Nephron progenitor cell (in vitro differentiated cells): ENCODE measurements at regions not wholly inside any gene's neighbourhood (a gene's known extent, or its start where the extent isn't known, plus 50 kb on each side); places are given as distances from the start of the nearest gene placed in this dataset.

Source experiments
- DNase-seq: peaks from one replicate; pipeline ENCODE4 v3.0.0; 2021
- H3K27ac Mint-ChIP-seq: 2 replicates; pipeline ENCODE4 v1.8.0; 2021; ENCODE audit warnings: mild to moderate bottlenecking, moderate library complexity, mixed read lengths
- H3K27me3 Mint-ChIP-seq: 2 replicates; pipeline ENCODE4 v1.8.0; 2021; ENCODE audit warnings: mild to moderate bottlenecking, low read depth, mixed read lengths; ENCODE audit not compliant: poor library complexity
- H3K36me3 Mint-ChIP-seq: 2 replicates; pipeline ENCODE4 v1.8.0; 2021; ENCODE audit warnings: low read depth, mixed read lengths
- H3K4me1 Mint-ChIP-seq: 2 replicates; pipeline ENCODE4 v1.8.0; 2021; ENCODE audit warnings: mixed read lengths
- H3K4me3 Mint-ChIP-seq: 2 replicates; pipeline ENCODE4 v1.8.0; 2021; ENCODE audit warnings: mild to moderate bottlenecking, moderate library complexity, mixed read lengths
- H3K9me3 Mint-ChIP-seq: 2 replicates; pipeline ENCODE4 v1.8.0; 2021; ENCODE audit warnings: mild to moderate bottlenecking, moderate library complexity, mixed read lengths
- CTCF ChIP-seq: fragments of 200-600 bp; sonication (generic); IDR thresholded peaks from 2 replicates; pipeline ENCODE4 v1.5.0; 2021; ENCODE audit warnings: antibody characterized with exemption

GRCh38 chr3:95939235-95939809, 875.1 kb upstream of the EPHA6 start:
- Mint-ChIP-seq H3K9me3 (no peaks in the 10 kb centered on the region), H3K4me3 (no peak overlapping the region), H3K27me3 (no peaks in the 10 kb centered on the region), H3K4me1 (no peaks in the 10 kb centered on the region), H3K36me3 (no peaks in the 10 kb centered on the region), H3K27ac (no peak overlapping the region)
- no peak for DNase-seq
- TF ChIP-seq CTCF, result no peak

GRCh38 chr3:95965704-95966336, 848.6 kb upstream of the EPHA6 start:
- Mint-ChIP-seq H3K27me3 (no peaks in the 10 kb centered on the region), H3K36me3 (no peaks in the 10 kb centered on the region)

GRCh38 chr3:95971573-95971972, 842.8 kb upstream of the EPHA6 start:
- Mint-ChIP-seq H3K4me3 (no peak overlapping the region), H3K36me3 (no peaks in the 10 kb centered on the region), H3K27me3 (no peaks in the 10 kb centered on the region), H3K4me1 (no peaks in the 10 kb centered on the region), H3K27ac (no peak overlapping the region), H3K9me3 (no peaks in the 10 kb centered on the region)
- no peak for TF ChIP-seq CTCF
- no peak for DNase-seq

More at GRCh38 chr3:95965704-95966336, 848.6 kb upstream of the EPHA6 start:
- no peak for TF ChIP-seq CTCF
- Mint-ChIP-seq H3K27ac (no peak overlapping the region), H3K9me3 (no peaks in the 10 kb centered on the region), H3K4me1 (no peaks in the 10 kb centered on the region), H3K4me3 (no peak overlapping the region)
- no peak for DNase-seq

- Mint-ChIP-seq H3K27ac (no peak overlapping the region), H3K9me3 (no peaks in the 10 kb centered on the region), H3K4me1 (no peaks in the 10 kb centered on the region), H3K4me3 (no peak overlapping the region), H3K27me3 (no peaks in the 10 kb centered on the region), H3K36me3 (no peaks in the 10 kb centered on the region)
- TF ChIP-seq CTCF, result no peak
- DNase-seq, result no peak
Observed at GRCh38 chr3:95994338-95994737, 820.1 kb upstream of the EPHA6 start.

GRCh38 chr3:96000966-96001365, 813.4 kb upstream of the EPHA6 start:
- Mint-ChIP-seq H3K27ac (no peak overlapping the region), H3K4me3 (no peak overlapping the region), H3K36me3 (no peaks in the 10 kb centered on the region), H3K27me3 (no peaks in the 10 kb centered on the region), H3K4me1 (no peaks in the 10 kb centered on the region), H3K9me3 (no peaks in the 10 kb centered on the region)
- no peak for DNase-seq
- no peak for TF ChIP-seq CTCF

- Mint-ChIP-seq H3K27me3 (no peaks in the 10 kb centered on the region), H3K36me3 (no peaks in the 10 kb centered on the region), H3K9me3 (no peaks in the 10 kb centered on the region), H3K27ac (no peak overlapping the region), H3K4me3 (no peak overlapping the region), H3K4me1 (no peaks in the 10 kb centered on the region)
- DNase-seq, result no peak
- TF ChIP-seq CTCF, result no peak
Observed at GRCh38 chr3:96007650-96008195, 806.7 kb upstream of the EPHA6 start.
